ENCODE measurements at regions not wholly inside any gene's neighbourhood (a gene's known extent, or its start where the extent isn't known, plus 50 kb on each side); places are given as distances from the start of the nearest gene placed in this dataset.

GRCh38 chr4:130023088-130023487 lies 927.1 kb downstream of the C4orf33 start:
- TF ChIP-seq KAT2B (IDR thresholded peaks at IDR 0.05; ENCODE audit: low read depth, low read length) (no peak), BACH1 (tag; IDR thresholded peaks at IDR 0.05) (no peak), CTCF (IDR thresholded peaks at IDR 0.05 in 2 of 3, conservative IDR thresholded peaks at IDR 0.05 in 1 of 3; ENCODE audit: insufficient read depth in 2 of 3, low read depth in 1 of 3, low read length in 3 of 3) (no peak), ZBED1 (IDR thresholded peaks at IDR 0.05) (no peak), XRCC4 (IDR thresholded peaks at IDR 0.05; ENCODE audit: extremely low read depth, insufficient read depth, insufficient read length) (no peak), EGR1 (conservative IDR thresholded peaks at IDR 0.05) (no peak), CCNT2 (IDR thresholded peaks at IDR 0.05; ENCODE audit: borderline replicate concordance, extremely low read depth, insufficient read length, low read depth, low read length) (no peak), ZNF431 (CRISPR knock-in tag; IDR thresholded peaks at IDR 0.05) (no peak), KDM2B (CRISPR knock-in tag; IDR thresholded peaks at IDR 0.05) (no peak)
- TF ChIP-seq, protein P1, sequence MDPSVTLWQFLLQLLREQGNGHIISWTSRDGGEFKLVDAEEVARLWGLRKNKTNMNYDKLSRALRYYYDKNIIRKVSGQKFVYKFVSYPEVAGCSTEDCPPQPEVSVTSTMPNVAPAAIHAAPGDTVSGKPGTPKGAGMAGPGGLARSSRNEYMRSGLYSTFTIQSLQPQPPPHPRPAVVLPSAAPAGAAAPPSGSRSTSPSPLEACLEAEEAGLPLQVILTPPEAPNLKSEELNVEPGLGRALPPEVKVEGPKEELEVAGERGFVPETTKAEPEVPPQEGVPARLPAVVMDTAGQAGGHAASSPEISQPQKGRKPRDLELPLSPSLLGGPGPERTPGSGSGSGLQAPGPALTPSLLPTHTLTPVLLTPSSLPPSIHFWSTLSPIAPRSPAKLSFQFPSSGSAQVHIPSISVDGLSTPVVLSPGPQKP (CRISPR knock-in tag; IDR thresholded peaks at IDR 0.05), result no peak
- TF ChIP-seq, protein P2, sequence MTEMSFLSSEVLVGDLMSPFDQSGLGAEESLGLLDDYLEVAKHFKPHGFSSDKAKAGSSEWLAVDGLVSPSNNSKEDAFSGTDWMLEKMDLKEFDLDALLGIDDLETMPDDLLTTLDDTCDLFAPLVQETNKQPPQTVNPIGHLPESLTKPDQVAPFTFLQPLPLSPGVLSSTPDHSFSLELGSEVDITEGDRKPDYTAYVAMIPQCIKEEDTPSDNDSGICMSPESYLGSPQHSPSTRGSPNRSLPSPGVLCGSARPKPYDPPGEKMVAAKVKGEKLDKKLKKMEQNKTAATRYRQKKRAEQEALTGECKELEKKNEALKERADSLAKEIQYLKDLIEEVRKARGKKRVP (CRISPR knock-in tag; IDR thresholded peaks at IDR 0.05), result no peak
